ENCODE measurements at regions not wholly inside any gene's neighbourhood (a gene's known extent, or its start where the extent isn't known, plus 50 kb on each side); places are given as distances from the start of the nearest gene placed in this dataset.

DNA sequence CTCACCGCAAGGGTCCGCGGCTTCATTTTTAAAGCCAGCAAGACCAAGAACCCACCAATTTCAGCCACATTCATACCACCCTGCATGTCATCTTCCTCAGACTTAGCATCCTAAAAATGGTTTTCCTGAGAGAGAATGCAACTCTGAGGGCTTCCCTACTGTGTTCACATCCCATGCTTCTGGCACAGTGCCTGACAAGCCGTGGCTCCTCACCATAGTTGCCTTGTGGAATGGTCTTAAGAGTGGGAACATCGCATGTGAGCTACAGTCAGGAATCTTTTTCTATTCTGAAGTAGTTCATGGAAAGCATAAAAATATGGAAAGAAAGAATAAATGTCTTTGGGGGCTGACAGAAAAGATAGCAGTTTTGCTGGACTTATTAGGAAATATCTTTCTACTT, 120.3 kb downstream of the RAP2B start:
- intact Hi-C loops (cut with micrococcal nuclease) = no loop called here
- Histone ChIP-seq H3K36me3 (ENCODE audit: control insufficient read depth in 1 of 2, insufficient read depth in 2 of 2, low read length in 2 of 2) (no peaks in the 10 kb centered on the region), H3K4me3 (replicated peaks in 1 of 2; ENCODE audit: low read depth in 1 of 2, low read length in 2 of 2) (no peak overlapping the region), H3K9me2 (ENCODE audit: insufficient read depth) (no peaks in the 10 kb centered on the region), H3K9ac (ENCODE audit: low read length) (no peak overlapping the region), H4K20me1 (ENCODE audit: insufficient read depth) (no peaks in the 10 kb centered on the region), H3K27ac (ENCODE audit: low read depth, low read length) (no peak overlapping the region), H3K4me1 (ENCODE audit: control insufficient read depth in 1 of 2, insufficient read depth in 2 of 2, low read length in 2 of 2) (peaks cover 9 to 23% of the 10 kb centered on the region in 2 experiments; a peak in 3 of 4 replicates), H3K27me3 (ENCODE audit: insufficient read depth, low read length) (no peaks in the 10 kb centered on the region), H3K9me3 (ENCODE audit: control insufficient read depth in 1 of 2, insufficient read depth in 1 of 2, low read depth in 1 of 2, low read length in 2 of 2) (no peaks in the 10 kb centered on the region), H3K4me2 (ENCODE audit: low read length) (no peak overlapping the region), H2AFZ (ENCODE audit: low read depth, low read length, poor library complexity, severe bottlenecking) (no peak overlapping the region), H3K79me2 (ENCODE audit: insufficient read depth, low read length) (no peaks in the 10 kb centered on the region)
- no TSS peak for BruUV-seq (replicated peaks)
- ChIA-PET CTCF (interaction anchor here (1.6 kb wide), 1 partner anchor 8 kb away, joined by 4 read pairs; no protein-coding TSS in a partner anchor), RAD21 (ENCODE audit: low non-redundant PET in 1 of 2, low total read pairs in 2 of 2, uncharacterized antibody in 2 of 2, unreplicated experiment in 2 of 2) (no interaction called here), POLR2A (no interaction called here)
- DNase-seq (ENCODE audit: low read depth, low spot score) (no peak), ATAC-seq (no peak)
- TF ChIP-seq CEBPB (IDR thresholded peaks at IDR 0.05; ENCODE audit: low read depth) (no peak), EZH2phosphoT487 (IDR thresholded peaks at IDR 0.05; ENCODE audit: borderline replicate concordance) (no peak), TCF7L2 (IDR thresholded peaks at IDR 0.05; ENCODE audit: borderline replicate concordance, extremely low read depth, insufficient read depth, insufficient read length) (no peak), JUND (IDR thresholded peaks at IDR 0.05) (no peak), SP1 (IDR thresholded peaks at IDR 0.05; ENCODE audit: low read depth) (no peak), CBX3 (IDR thresholded peaks at IDR 0.05; ENCODE audit: low read depth) (no peak), EZH2 (IDR thresholded peaks at IDR 0.05) (no peak), POLR2A (IDR thresholded peaks at IDR 0.05; ENCODE audit: borderline replicate concordance, extremely low read depth, insufficient read depth, insufficient read length) (no peak), POLR2AphosphoS5 (IDR thresholded peaks at IDR 0.05; ENCODE audit: low read depth, low read length) (no peak), ELF1 (IDR thresholded peaks at IDR 0.05; ENCODE audit: borderline replicate concordance, low read depth) (no peak), FOSL1 (IDR thresholded peaks at IDR 0.05; ENCODE audit: low read depth) (no peak), SRF (IDR thresholded peaks at IDR 0.05; ENCODE audit: low read depth) (no peak), ZNF274 (IDR thresholded peaks at IDR 0.05; ENCODE audit: low read depth, low read length) (no peak), SIN3A (IDR thresholded peaks at IDR 0.05; ENCODE audit: low read depth) (no peak)
- TF ChIP-seq, protein P1, sequence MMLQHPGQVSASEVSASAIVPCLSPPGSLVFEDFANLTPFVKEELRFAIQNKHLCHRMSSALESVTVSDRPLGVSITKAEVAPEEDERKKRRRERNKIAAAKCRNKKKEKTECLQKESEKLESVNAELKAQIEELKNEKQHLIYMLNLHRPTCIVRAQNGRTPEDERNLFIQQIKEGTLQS (IDR thresholded peaks at IDR 0.05) = no peak
- TF ChIP-seq, protein P2, sequence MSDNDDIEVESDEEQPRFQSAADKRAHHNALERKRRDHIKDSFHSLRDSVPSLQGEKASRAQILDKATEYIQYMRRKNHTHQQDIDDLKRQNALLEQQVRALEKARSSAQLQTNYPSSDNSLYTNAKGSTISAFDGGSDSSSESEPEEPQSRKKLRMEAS (IDR thresholded peaks at IDR 0.05) = no peak
- TF ChIP-seq, protein P3, sequence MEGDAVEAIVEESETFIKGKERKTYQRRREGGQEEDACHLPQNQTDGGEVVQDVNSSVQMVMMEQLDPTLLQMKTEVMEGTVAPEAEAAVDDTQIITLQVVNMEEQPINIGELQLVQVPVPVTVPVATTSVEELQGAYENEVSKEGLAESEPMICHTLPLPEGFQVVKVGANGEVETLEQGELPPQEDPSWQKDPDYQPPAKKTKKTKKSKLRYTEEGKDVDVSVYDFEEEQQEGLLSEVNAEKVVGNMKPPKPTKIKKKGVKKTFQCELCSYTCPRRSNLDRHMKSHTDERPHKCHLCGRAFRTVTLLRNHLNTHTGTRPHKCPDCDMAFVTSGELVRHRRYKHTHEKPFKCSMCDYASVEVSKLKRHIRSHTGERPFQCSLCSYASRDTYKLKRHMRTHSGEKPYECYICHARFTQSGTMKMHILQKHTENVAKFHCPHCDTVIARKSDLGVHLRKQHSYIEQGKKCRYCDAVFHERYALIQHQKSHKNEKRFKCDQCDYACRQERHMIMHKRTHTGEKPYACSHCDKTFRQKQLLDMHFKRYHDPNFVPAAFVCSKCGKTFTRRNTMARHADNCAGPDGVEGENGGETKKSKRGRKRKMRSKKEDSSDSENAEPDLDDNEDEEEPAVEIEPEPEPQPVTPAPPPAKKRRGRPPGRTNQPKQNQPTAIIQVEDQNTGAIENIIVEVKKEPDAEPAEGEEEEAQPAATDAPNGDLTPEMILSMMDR (IDR thresholded peaks at IDR 0.05 in 2 of 3, conservative IDR thresholded peaks at IDR 0.05 in 1 of 3; ENCODE audit: borderline replicate concordance in 1 of 3, insufficient read depth in 1 of 3, low read depth in 2 of 3, low read length in 2 of 3) = no peak
- TF ChIP-seq, protein P4, sequence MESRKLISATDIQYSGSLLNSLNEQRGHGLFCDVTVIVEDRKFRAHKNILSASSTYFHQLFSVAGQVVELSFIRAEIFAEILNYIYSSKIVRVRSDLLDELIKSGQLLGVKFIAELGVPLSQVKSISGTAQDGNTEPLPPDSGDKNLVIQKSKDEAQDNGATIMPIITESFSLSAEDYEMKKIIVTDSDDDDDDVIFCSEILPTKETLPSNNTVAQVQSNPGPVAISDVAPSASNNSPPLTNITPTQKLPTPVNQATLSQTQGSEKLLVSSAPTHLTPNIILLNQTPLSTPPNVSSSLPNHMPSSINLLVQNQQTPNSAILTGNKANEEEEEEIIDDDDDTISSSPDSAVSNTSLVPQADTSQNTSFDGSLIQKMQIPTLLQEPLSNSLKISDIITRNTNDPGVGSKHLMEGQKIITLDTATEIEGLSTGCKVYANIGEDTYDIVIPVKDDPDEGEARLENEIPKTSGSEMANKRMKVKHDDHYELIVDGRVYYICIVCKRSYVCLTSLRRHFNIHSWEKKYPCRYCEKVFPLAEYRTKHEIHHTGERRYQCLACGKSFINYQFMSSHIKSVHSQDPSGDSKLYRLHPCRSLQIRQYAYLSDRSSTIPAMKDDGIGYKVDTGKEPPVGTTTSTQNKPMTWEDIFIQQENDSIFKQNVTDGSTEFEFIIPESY (IDR thresholded peaks at IDR 0.05; ENCODE audit: extremely low read depth, insufficient replicate concordance, low read length) = no peak

All from HCT116 (cell line).